ENCODE measurements at regions not wholly inside any gene's neighbourhood (a gene's known extent, or its start where the extent isn't known, plus 50 kb on each side); places are given as distances from the start of the nearest gene placed in this dataset.

DNA sequence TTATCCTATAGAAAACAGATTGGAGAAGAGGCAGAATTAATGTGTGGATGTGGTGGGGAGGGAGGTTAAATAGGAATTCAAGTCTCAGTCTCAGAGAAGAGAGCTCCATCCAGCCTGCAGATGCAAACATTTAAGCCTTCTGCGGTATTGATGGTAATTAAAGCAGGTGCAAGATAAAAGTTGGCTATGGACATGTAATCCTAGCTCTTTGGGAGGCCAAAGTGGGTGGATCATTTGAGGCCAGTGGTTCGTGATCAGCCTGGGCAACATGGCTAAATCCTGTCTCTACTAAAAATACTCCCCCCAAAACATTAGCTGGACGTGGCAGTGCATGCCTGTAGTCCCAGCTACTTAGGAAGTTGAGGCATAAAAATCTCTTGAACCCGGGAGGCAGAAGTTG lies 332.7 kb downstream of the PABPC4L start:
- no peak overlapping the region for H3K4me3 ChIP-seq
- no peak overlapping the region for H3K27ac ChIP-seq
- 52 to 80% methylated on average over 4 of the region's 4 CpGs for WGBS, 2 donors
- TF ChIP-seq POLR2AphosphoS5 (IDR thresholded peaks at IDR 0.05) (no peak), POLR2A (IDR thresholded peaks at IDR 0.05) (no peak), EP300 (IDR thresholded peaks at IDR 0.05) (no peak)
- TF ChIP-seq, protein P1, sequence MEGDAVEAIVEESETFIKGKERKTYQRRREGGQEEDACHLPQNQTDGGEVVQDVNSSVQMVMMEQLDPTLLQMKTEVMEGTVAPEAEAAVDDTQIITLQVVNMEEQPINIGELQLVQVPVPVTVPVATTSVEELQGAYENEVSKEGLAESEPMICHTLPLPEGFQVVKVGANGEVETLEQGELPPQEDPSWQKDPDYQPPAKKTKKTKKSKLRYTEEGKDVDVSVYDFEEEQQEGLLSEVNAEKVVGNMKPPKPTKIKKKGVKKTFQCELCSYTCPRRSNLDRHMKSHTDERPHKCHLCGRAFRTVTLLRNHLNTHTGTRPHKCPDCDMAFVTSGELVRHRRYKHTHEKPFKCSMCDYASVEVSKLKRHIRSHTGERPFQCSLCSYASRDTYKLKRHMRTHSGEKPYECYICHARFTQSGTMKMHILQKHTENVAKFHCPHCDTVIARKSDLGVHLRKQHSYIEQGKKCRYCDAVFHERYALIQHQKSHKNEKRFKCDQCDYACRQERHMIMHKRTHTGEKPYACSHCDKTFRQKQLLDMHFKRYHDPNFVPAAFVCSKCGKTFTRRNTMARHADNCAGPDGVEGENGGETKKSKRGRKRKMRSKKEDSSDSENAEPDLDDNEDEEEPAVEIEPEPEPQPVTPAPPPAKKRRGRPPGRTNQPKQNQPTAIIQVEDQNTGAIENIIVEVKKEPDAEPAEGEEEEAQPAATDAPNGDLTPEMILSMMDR (IDR thresholded peaks at IDR 0.05): no peak
- no peaks in the 10 kb centered on the region for H3K36me3 ChIP-seq
- no peaks in the 10 kb centered on the region for H3K9me3 ChIP-seq
- DNase-seq: no peak
- intact Hi-C loops (cut with DNase I): no loop called here
- H3K4me1 ChIP-seq: no peaks in the 10 kb centered on the region
- H3K27me3 ChIP-seq: no peaks in the 10 kb centered on the region

DNA sequence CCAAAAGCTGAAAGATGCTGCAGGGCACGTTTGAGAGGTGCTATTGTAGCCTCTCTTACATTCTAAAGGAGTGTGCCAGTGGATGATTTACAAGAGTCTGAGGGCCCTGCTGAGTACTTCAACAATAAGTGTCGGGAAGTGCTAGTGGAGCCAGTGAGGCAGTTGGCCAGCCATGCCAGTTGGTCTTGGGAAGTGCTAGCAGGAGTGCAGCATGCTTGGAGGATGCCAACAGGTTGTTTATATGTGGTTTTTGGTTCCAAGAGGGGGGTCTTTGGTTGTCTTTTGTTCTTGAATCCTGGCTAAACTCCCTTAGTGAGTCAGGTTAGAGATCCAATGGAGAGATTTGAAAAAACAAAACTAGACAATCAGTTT lies 335.3 kb downstream of the PABPC4L start:
- Histone ChIP-seq H3K27ac (no peak overlapping the region), H3K27me3 (no peaks in the 10 kb centered on the region), H3K36me3 (no peaks in the 10 kb centered on the region), H3K4me3 (no peak overlapping the region), H3K4me1 (no peaks in the 10 kb centered on the region), H3K9me3 (no peaks in the 10 kb centered on the region)
- 47 to 65% methylated on average over 2 of the region's 2 CpGs for WGBS, 2 donors
- TF ChIP-seq POLR2A (IDR thresholded peaks at IDR 0.05) (no peak), POLR2AphosphoS5 (IDR thresholded peaks at IDR 0.05) (no peak), EP300 (IDR thresholded peaks at IDR 0.05) (no peak)
- TF ChIP-seq, protein P1 (IDR thresholded peaks at IDR 0.05): no peak
- no peak for DNase-seq
- intact Hi-C loops (cut with DNase I): no loop called here

DNA sequence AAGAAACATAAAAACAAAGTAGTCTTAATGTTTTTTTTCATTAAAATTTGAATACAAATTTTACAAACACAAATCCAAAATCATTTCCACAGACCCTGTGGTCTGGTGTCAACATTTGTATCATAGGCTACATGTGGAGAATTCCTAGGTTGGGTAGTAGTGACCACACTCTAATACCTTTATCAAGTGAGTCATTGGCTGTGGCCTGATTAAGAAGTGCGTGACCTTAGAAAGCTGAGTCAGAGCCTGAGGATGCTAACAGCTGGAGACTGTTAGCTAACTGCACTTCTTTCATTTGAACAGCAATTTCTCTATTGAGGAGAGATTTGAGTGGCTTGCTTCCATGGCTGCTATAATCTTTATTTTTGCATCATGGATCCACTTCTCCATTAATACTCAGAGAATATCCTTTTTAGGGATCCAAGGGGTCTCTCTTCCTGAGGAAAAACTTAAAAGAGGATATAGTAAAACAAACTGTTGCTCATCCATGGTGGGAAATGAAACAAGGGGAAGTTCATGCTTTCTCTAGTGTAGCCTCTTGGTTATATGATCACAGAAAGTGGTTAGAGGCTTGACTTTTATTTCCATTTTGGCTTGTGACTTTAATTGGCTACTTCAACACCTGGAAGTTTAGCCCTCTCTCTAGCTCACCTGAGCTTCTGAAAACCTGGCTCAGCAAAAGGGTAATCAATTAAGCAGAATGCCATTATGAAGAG lies 335.8 kb downstream of the PABPC4L start:
- H3K27ac ChIP-seq: no peak overlapping the region
- H3K4me3 ChIP-seq: no peak overlapping the region
- intact Hi-C loops (cut with DNase I): no loop called here
- H3K27me3 ChIP-seq: no peaks in the 10 kb centered on the region
- no peaks in the 10 kb centered on the region for H3K9me3 ChIP-seq
- WGBS, 2 donors: 78 to 84% methylated on average over 1 of the region's 1 CpG
- no peaks in the 10 kb centered on the region for H3K36me3 ChIP-seq
- DNase-seq: no peak
- H3K4me1 ChIP-seq: no peaks in the 10 kb centered on the region
- TF ChIP-seq POLR2A (IDR thresholded peaks at IDR 0.05): no peak

DNA sequence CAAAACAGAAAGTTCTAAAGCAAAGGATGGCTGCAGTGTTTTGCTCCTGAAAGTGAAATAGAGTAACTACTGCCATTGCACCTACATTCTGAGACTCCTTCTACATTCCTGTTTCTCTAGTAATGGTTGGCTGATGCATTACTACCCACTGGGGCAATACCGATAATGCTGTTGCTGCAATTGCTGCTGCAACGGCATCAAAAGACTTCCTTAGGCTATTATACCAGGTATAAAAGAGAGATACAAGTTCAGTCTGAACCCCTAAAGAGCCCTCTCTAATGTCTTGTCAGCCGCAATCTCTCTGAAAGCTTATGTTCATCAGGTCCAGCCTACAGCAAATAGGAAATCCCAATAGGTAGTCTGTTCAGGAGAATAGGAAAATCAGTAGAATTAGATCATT lies 338.4 kb downstream of the PABPC4L start:
- no peak for TF ChIP-seq EP300 (IDR thresholded peaks at IDR 0.05)
- TF ChIP-seq, protein P1 (IDR thresholded peaks at IDR 0.05): no peak
- Histone ChIP-seq H3K4me3 (no peak overlapping the region), H3K36me3 (no peaks in the 10 kb centered on the region), H3K27ac (no peak overlapping the region), H3K27me3 (no peaks in the 10 kb centered on the region), H3K9me3 (no peaks in the 10 kb centered on the region), H3K4me1 (no peaks in the 10 kb centered on the region)
- 83 to 94% methylated on average over 3 of the region's 3 CpGs for WGBS, 2 donors
- intact Hi-C loops (cut with DNase I): no loop called here
- no peak for DNase-seq

- TF ChIP-seq EP300 (IDR thresholded peaks at IDR 0.05): no peak
- TF ChIP-seq, protein P1 (IDR thresholded peaks at IDR 0.05): no peak
- no peak for TF ChIP-seq POLR2A (IDR thresholded peaks at IDR 0.05)
- TF ChIP-seq POLR2AphosphoS5 (IDR thresholded peaks at IDR 0.05): no peak
- Histone ChIP-seq H3K27me3 (no peaks in the 10 kb centered on the region), H3K36me3 (no peaks in the 10 kb centered on the region), H3K27ac (no peak overlapping the region), H3K9me3 (no peaks in the 10 kb centered on the region), H3K4me1 (no peaks in the 10 kb centered on the region), H3K4me3 (no peak overlapping the region)
- no peak for DNase-seq
- intact Hi-C loops (cut with DNase I): no loop called here
Measured at GRCh38 chr4:133856731-133857355, 344.7 kb downstream of the PABPC4L start.

Data from sigmoid colon (tissue), 6 donors.